Mucosa of descending colon (tissue), 3 donors: ENCODE measurements at regions not wholly inside any gene's neighbourhood (a gene's known extent, or its start where the extent isn't known, plus 50 kb on each side); places are given as distances from the start of the nearest gene placed in this dataset.

Experiments
- ATAC-seq: fragments of 200-7000 bp; cut with Tn5 transposase; one replicate; pipeline ENCODE4 v1.9.1; 2020; ENCODE audit warnings: mild to moderate bottlenecking, moderate library complexity
- DNase-seq, 3 donors: peaks; one replicate each; pipeline ENCODE4 v3.0.0-alpha.2; 2020
- H3K36me3 ChIP-seq: fragments of 200-600 bp; one replicate; pipeline ENCODE4 v1.8.0; 2021; ENCODE audit warnings: low read depth, mild to moderate bottlenecking
- H3K4me1 ChIP-seq: fragments of 200-600 bp; one replicate; pipeline ENCODE4 v1.8.0; 2021; ENCODE audit warnings: low read depth, mild to moderate bottlenecking
- H3K4me3 ChIP-seq: fragments of 200-600 bp; one replicate; pipeline ENCODE4 v1.8.0; 2021; ENCODE audit warnings: mild to moderate bottlenecking
- H3K9me3 ChIP-seq: fragments of 200-600 bp; one replicate; pipeline ENCODE4 v1.8.0; 2021; ENCODE audit warnings: mild to moderate bottlenecking
- CTCF ChIP-seq: fragments of 200-600 bp; IDR thresholded peaks from one replicate; pipeline ENCODE4 v1.8.0; 2022; ENCODE audit warnings: antibody characterized with exemption, mild to moderate bottlenecking
- intact Hi-C, 2 donors: fragments of 100-400 bp; cut with DNase I in 1 of 2; cut with micrococcal nuclease in 1 of 2; formaldehyde crosslinking; loops; one replicate each; pipeline versions ENCODE4 v1.11.0 to v1.11.1; 2022; cut with DNase I, micrococcal nuclease
- donor health status: DM: no; HTN: no; CAD: no; lungs with moderate emphysema.
- donor health status: DM: no; HTN: no; CAD: no.
- donor health status: DM: no; HTN: yes; CAD: no.

DNA sequence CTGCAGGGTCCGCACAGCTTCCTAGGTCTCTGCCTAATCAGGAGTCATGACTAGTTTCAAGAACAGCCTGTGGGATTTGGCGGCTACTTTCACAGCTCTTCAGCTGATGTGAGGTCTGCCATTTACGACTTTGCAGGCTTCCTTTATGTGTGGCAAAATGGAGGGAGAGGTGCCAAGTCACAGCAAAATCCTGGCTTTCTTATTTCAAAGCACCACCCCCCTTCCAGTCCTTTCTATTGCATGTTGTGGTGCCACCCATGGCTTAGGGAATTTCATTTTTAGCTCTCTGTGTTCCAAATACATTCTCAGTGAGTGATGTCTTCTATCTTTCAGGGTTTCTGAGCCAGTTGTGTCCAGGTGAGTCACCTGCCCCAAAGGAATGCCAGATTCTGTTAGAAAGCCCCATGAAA lies 75.1 kb upstream of the WLS start:
- TF ChIP-seq CTCF: no peak
- H3K36me3 ChIP-seq: no peaks in the 10 kb centered on the region
- ATAC-seq: no peak
- H3K9me3 ChIP-seq: no peaks in the 10 kb centered on the region
- H3K4me3 ChIP-seq: no peak overlapping the region
- no peak for DNase-seq
- no peaks in the 10 kb centered on the region for H3K4me1 ChIP-seq
- intact Hi-C loops: no loop called here

DNA sequence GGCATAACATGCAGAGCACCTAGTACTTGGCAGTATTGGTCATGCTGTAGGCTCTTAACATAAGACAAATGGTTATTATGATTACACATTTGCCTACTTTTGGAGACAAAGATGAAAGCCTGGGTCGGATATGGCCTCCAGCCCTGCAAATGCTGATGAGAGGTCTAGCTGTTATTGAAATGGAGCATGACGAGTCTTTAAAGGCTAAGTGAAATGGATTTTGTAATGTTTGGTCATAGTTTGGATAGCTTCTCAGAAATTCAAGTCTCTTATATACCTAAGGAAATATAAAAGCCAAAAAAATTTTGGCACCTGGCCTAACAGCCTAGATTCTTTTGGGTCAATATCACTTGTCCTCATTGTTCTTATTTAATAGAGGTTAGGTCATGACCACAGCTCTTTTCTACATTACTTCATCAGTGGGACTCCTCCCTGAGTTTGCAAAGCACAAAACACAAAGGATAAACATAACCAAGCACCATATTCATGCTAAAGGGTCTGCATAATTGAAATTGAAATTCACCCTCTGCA lies 69.2 kb upstream of the WLS start:
- H3K4me1 ChIP-seq: no peaks in the 10 kb centered on the region
- H3K36me3 ChIP-seq: no peaks in the 10 kb centered on the region
- no peak overlapping the region for H3K4me3 ChIP-seq
- DNase-seq (no peak), ATAC-seq (no peak)
- TF ChIP-seq CTCF: no peak
- intact Hi-C loops: no loop called here
- no peaks in the 10 kb centered on the region for H3K9me3 ChIP-seq

DNA sequence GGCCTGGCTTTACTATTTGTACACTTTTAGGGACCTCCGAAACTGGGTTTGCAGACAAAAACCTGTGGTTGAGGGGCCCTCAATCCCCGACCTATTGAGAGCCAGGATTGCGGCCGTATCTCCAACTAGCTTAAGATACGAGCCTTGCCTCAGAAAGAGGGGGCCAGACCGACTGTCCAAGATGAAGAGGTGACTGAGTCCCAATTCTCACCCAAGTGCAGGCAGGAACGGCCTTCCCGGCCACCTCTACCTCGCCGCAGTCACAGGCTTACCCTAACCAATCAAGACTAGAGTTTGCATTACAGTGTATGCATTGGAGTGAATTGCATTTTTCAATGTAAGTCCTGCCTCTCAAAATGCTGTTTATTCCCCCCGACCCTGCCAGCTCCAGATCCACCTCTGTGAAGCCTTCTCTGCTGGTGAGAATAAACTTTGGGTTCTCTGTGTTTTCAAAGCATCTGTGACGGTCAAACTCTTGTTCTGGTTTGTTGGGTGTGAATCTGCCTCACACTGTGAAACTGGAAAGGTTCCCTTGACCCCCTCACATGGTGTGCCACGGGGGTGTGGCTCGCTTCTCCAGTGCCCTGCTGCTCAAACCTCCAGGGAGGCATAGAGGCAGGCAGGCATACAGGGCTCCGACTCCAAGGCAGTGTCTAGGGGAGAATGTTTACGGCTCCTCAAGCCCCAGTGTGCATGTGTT lies 62.2 kb upstream of the WLS start:
- H3K9me3 ChIP-seq: no peaks in the 10 kb centered on the region
- no peak for ATAC-seq
- intact Hi-C loops: no loop called here

DNA sequence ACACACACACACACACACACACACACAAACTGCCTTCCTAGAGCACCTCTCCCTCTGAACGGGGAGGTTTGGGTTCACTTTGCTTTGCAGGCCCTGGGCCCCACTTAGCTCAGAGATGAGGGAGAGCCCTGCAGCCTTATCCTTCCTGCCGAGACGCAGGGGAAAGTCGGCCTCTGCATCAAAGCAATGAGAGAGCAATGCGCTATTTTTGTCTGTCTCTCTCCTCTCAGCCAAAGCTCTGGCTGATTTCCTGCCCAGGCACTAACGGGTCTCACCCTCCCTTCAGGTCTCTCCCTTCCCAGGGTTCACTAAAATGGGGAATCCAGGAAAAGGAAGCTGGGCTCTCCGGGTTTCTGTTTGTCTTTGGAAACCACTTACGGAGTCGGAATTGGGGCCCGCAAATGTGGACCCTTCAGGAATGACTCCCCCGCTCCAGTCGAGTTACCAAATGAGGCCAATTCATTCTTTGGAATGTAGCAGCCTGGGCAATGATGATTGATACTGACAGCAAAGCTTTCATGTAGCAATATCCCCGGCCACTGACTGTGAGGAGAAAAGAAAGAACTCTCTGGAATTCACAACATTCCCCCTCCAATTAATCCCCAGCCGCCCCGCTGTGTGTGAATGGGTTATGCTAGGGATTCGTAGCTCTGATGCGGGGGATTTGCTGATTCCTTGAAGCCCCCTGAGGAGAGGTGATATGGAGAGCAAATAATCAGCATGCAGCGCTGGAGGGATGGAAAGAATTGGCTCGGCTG lies 61.5 kb upstream of the WLS start:
- Histone ChIP-seq H3K4me3 (no peak overlapping the region), H3K36me3 (no peaks in the 10 kb centered on the region), H3K4me1 (no peaks in the 10 kb centered on the region), H3K9me3 (no peaks in the 10 kb centered on the region)
- ATAC-seq (no peak), DNase-seq (no peak)
- TF ChIP-seq CTCF: no peak
- intact Hi-C loops: no loop called here

More for the DNA sequence above, 62.2 kb upstream of the WLS start:
- no peak overlapping the region for H3K4me3 ChIP-seq
- H3K4me1 ChIP-seq: no peaks in the 10 kb centered on the region
- no peak for DNase-seq
- TF ChIP-seq CTCF: no peak
- H3K36me3 ChIP-seq: no peaks in the 10 kb centered on the region

GRCh38 chr1:68293122-68293521 lies 60.8 kb upstream of the WLS start:
- intact Hi-C loops: no loop called here
- Histone ChIP-seq H3K4me1 (no peaks in the 10 kb centered on the region), H3K9me3 (no peaks in the 10 kb centered on the region), H3K36me3 (no peaks in the 10 kb centered on the region), H3K4me3 (no peak overlapping the region)
- DNase-seq: no peak
- no peak for TF ChIP-seq CTCF
- no peak for ATAC-seq
